NCI-H82 treated with DMSO at 0.1 percent for 48 hours (cell line): ENCODE measurements at regions not wholly inside any gene's neighbourhood (a gene's known extent, or its start where the extent isn't known, plus 50 kb on each side); places are given as distances from the start of the nearest gene placed in this dataset.

ENCODE experiments used
- DNase-seq: peaks from one replicate; lab custom pipeline; 2025; ENCODE audit not compliant: unreplicated experiment; lab: John Stamatoyannopoulos, UW

DNA sequence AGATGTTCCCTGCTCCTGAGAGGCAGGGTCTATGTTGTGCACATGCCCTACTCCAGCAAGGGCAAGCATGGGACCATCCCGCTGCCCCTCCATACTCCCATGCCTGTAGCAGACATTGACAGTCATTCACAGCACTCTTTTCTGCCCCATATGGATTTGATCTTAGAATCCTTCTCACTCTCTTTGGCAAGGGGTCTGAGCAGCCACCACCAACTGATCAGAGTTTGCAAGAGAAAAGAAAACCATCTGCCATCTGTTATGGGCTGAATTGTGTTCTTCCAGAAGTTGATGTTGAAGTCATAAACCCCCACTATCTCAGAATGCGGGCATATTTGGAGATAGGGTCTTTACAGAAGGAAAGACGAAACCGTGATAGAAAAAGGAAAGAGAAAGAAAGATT is 315.1 kb upstream of the CLINT1 start:
- DNase-seq = no peak

DNA sequence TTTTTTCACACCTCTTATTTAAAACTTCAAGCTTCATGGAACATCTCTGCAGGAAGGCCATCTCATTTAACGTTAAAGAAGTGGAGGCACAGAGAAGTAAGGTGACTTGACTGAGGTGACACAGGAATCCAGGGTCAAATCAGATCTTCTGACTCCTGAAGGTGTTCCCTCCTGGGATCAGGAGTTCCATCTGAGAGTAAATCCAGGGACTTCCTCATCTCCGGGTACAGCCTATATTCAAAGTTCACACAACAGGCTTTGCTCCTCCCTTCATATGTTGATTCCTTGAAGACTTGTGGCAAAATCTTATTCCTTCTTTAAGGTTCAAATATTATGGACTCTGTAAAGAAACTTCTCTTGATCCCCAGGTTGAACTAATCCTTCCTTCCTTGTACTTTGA is 313.1 kb upstream of the CLINT1 start:
- no peak for DNase-seq

DNA sequence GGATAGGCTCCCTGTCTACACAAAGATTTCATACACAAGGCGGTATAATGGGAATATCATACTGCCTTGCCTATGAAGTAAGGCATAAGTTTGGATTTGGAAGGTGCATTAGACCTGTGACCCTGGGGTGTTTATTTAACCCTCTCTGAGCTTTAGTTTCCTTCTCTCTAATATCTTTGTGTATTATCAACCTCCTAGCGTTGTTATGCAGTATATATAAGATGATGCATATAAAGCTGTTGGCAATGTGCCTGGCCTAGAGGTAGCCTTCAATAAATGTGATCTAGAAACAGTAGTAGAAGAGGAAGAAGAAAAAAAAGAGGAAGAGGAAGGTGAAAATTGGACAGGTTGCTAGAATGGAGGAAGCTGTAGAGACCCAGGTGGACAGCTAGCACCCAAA is 311.6 kb upstream of the CLINT1 start:
- DNase-seq = no peak

DNA sequence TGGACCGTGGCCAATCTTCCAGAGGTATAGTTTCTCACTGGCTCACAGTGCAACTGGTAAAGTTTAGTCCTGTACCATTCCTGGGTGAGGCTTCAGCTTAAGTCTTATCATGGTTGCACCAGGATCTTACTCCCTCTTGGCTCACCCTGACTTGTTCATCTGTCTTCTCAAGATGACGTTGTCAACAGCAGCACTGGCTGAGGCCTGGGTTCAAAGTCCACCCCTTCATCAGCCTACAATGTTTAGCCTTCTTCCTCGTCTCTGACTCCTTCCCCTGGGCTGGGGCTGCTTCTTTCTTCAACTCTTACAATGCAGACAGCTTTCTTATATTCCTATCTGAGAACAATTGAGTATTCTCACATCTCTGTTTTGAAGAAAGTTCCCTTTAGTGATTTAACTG is 311.1 kb upstream of the CLINT1 start:
- DNase-seq = no peak

DNA sequence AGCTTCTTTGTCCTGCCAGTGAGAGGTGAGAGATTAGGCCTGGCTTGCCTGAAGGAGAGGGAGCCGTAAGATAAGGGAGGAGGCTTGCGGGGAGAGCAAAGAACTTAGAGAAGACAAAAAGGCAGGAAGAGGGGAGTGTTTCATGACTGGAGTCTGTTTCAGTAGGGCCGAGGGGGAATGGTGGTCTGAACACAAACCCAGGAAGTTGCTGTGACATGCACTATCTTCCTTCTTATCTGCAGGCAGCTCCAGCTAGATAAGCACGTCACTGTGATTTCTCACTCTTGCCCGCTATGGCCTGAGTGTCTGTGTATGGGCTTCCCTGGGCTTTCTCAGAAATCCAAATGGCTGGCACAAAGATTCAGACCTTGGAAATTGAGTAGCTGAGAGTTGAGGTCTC is 307.5 kb upstream of the CLINT1 start:
- DNase-seq = no peak

DNA sequence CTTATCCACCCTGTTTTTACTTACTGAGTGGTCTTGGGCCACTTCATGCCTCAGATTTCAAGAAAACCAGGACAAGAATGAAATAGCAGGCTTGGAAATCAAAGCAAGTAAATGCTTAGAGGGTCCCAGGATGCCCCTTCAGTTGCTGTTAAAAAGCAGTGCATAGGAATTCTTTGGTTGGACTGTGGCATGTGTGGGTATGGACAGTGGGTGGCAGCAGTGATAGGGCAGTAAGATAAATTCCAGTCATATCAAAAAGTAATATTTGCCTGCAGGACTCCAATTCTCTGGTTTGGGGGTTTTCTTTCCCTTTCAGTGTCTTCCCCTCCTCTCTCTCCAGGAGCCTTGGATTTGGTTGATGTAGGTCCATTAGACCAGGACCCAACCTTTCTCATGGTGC is 306.7 kb upstream of the CLINT1 start:
- no peak for DNase-seq

DNA sequence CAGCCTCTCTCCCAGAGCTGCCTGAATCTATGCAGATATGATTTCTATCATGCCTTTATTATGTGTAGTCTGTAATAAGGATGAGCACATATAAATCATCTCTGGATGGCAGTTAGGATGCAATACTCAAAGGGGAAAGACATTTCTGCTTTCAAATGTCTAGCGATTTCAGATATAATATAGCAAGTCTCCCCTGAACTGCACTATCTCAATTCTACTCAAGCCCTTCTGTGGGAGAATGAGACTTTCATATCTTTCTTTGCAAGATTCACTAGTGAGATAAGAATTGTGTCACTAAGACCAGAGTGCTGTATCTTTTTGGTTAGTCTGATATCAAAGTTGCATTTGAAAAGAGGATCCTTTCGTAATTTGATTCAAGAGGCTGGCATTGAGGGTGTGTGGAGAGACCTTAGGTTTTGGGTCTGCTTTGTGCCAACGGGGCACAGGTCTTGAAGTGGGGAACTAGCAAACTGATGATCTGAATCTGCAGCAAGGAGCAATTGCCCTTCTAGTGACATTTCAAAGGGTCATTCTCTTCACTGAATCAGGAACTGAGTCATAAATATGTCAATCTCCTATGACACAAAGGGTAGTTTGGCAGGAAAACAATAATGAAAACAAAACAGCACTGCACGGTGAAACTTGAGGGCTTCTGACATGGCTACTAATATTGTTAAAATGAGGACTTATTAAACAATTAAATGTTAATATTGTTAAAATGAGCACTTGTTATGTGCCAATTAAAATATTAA is 305.5 kb upstream of the CLINT1 start:
- no peak for DNase-seq

DNA sequence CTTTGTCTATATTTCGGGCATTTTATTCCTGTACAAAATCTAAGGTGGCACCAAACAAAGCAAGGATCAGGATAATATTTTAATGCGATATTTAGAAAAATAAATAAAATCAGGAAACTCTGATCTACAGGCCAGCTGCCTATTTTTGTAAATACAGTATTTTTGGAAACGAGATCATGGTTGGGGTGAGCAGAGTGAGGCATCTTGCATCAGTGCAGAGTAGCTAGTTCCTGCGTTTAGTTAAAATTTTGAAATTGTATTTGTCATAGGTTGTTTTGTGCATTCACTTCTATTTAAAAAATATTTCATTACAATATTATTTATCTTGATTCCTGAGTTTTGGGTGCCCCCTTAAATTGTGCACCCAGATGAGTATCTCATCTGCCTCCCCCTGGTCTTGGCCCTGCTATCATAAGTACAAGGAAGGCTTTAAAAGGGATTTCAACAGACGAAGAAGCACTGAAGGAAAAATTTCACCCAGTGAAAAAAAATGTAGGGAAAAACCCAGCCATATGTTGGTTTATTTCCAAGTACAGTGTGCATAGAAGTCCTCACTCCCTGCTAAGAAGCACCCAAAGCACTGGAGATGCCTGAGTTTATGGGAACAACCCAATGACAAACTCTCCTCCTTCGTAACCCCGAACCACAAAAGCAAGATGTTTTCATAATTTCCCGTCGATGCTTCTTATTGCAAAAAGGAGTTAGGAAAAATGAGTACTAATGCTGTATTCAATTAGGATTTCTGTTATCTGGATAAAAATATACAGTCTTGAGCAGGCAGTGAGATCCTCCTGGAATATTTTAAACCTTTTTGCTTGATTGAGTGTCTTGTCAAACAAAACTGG is 304.7 kb upstream of the CLINT1 start:
- no peak for DNase-seq

DNA sequence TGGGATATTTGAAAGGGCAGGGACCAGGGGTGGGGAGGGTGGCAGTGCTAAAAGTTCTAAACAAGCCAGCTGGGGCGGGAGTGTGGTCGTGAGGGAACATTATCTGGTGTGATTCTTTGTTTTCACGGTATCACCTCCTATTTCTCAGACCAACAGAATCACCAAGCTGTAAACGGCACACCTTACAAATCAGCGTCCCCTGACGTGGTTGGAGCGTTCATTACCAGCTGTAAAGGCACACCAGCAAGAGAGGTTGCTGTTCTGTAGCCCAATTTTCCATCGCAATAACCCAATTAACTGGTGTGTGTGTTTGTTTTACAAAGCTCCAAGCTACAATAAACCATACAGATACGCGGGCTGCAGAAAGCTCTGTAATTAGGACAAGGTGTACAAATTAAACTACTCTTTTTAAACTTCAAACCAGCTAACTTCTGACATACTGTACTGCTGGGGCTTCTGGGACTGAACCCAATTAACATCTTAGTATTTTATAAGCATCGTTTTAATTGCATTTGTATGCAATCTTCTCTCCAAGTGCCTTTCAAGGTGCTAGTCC is 303.6 kb upstream of the CLINT1 start:
- DNase-seq = no peak

DNA sequence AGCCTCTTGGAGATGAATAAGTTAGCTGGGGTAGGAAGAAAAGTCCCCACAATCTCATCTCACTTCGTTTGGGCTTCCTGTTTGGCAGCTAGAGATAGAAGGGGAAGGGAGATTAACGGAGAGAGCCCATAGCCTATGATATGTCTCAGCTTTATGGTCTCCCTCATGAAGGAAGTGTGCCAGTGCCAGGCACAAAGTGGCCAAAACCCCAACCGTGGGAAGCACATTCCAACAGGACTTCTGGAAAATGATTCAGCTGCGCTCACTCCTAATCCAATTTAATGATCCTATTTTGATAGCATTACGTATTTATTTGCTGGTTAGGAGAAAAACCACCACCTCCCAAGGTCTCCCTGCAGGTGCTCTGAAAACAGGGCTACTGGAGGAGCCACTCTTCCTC is 303.1 kb upstream of the CLINT1 start:
- DNase-seq = peak; percentile 42

DNA sequence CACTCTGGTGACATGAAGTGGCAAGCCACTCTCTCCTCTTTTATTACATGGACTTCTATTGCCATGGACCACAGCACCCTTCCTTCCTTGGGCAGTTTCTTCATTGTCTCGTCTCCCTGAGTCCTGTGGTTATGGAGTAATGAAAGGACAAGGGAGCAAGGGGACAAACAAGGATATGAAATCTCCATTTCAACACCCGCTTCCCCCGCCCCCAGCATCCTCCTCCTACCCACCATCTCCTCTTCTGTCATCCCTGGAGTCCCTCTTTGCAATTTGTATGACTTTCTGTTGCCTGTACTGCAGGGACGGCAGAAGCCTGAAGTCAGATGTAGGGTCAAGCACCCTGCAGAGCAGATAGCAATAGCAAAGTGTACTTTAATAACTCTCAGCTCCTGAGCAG is 300.7 kb upstream of the CLINT1 start:
- DNase-seq = no peak

DNA sequence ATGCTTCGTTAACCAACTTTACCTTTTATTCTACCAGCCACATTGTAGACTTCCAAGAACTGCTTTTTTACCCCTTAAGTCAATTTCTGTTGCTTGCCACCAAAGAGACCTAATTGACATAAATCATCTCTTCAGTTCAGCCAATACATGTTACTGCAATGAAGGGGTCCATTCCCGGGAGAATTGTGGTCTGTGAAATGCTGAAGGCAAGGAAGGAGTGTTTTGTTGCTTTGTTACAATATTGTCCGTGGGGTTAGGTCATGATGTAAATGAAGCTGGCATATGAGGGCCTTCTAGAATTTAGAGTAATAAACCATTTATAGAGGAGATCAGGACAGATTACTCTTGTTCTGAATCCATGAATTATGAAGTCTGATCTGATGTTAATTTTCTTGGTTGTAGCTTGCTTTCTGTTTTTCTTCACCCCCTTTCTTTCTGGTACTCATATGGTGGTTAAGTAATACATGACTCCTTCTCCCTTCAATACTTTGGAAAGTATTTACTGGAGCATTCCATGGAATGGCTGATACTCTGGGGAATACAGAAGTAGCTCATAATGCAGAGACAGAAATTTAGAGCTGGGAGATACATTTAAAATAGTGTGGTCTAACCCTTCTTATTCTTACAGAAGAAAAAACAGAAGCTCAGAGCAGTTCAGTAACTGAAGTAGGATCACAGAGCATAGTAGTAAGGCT is 297.0 kb upstream of the CLINT1 start:
- DNase-seq = no peak

DNA sequence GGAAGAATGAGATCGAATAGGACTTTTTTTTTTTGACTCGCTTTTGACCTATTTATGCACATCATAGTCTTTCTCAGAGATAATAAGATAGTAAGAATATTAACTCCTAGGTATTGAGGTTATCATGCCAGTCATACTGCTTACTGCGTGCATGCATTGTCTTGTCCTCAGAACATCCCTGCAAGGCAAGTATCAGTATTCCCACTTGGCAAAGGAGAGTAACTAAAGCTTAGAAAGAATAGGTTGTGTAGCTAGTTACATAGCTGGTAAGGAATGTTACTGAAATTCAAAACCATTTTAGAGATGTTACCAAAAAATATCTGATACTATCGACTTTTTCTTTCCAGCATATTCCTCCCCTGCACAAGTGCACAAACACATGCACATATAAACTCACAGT is 296.1 kb upstream of the CLINT1 start:
- DNase-seq = no peak

DNA sequence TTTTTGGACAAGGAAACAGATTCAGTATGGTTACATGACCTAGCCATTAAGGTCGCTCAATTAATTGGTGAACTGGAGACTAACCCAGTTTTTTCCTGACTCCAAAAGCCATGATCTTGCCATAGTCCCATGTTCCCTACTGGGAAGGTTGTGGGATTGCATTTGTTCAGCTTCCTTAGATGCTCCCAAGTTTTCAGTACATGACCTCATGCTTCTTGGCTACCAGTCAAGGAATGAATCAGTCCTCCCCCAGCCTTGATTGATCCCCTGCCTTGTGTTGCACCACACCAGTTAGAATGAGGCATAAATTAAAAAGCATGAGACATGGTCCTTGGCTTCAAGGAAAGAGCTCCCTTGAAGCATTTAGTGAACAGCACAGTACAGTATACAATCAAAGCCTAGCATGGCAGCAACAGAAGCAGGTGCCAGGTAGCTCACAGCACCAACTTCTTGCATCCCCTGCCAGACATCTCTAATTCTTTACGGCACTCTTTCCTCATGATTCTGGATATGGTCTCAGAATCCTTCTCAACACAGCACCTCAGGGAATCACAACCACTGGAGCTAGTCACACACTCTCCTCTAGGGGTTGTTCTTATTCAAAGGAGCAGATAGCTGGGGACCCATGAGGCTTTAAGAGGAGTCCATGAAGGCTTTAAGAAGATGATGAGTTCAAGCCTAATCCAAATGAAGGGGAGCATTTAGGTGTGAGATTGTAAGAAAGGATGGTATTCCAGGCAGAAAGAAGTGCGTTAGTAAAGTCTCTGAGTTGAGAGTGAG is 295.5 kb upstream of the CLINT1 start:
- DNase-seq = no peak

DNA sequence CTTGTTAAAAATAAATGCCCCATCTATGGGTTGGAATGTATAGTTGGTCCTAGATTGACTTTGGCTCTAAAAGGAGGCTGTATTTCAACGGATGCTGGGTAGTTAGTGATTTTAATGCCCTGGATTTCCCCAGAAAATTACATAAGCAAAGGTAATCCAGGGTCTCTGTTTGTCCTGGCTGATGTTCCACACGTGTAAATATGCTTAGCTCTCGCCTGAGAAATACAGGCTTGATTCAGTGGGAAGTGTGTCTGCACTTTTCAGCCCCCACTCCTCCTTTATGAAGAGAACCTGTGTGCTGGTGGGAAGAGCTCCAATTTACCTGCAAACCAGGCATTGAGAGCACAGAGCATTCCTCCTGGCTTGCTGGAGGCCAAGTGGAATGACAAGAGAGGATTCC is 294.6 kb upstream of the CLINT1 start:
- DNase-seq = no peak

DNA sequence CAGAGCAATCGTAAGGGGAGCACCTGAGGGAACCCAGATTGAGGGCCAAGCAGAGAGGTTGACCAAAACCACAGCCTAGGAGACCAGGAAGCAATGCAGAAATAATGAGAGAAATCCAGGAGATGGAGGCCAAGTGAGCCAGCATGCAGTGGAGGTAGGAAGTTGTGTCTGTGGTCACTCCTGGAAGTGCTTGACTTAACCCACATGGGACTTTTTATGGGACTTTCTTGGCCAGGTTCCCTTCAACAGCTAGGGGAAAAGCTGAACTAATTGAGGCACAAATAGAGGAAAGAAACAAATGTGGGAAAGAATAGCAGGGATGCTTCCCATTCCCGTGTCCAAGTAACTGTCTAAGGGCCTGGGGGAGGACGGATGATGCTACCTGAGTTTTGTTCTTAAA is 293.2 kb upstream of the CLINT1 start:
- no peak for DNase-seq

DNA sequence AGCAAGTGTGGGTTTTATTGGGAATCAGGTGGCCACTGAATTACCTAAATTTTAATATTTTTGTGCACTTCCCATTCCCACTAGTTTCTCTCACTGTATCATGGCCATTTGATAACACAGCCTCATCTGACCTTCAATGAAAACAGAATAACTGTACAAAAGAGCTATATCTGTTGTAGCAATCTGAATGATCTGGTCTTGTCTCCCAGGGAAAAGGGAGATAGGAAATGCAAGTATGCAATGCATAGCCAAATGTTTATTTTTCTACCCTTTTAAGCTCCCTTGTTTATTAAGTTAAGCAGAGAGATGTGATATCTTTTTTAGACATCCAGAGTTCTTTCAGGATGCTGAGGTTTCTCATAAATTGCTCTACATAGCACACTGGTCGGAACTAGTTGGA is 288.3 kb upstream of the CLINT1 start:
- DNase-seq = no peak

DNA sequence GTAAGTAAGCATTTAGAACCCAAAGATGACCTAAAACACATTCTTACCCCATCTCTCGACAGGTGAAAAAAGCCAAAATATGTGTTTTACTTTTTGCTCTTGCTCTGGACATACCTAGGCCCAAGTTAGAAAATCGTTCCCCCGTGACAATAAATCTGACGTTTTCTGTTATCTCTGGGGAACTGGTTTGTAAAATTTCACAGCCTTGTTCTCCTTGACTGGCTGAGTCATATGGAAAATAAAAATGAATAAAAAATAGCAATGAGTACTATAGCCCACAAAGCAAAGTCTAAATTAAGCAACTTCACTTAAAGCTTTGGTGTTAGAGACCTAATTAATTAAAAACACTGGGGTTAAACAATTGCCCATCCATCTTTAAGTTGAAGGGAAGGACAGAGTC is 286.9 kb upstream of the CLINT1 start:
- no peak for DNase-seq

DNA sequence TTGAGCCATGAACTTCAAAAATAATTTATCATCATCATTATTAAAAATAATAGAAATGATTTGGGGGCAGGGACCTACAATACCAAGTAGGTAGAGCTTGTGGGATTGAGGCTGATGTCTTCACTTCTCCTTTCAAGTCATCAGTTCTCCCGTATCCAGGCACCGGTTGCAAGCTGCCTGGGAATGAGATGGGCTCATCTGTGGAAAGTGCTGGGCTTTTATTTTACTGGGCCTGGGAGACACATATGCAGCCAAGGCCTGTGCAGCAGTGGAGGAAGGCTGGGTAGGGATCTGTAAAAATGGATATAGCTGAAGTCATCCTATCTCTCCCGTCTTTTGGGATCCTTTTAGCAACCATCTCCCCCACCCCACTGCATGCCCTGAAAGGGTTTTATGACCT is 284.1 kb upstream of the CLINT1 start:
- DNase-seq = no peak

DNA sequence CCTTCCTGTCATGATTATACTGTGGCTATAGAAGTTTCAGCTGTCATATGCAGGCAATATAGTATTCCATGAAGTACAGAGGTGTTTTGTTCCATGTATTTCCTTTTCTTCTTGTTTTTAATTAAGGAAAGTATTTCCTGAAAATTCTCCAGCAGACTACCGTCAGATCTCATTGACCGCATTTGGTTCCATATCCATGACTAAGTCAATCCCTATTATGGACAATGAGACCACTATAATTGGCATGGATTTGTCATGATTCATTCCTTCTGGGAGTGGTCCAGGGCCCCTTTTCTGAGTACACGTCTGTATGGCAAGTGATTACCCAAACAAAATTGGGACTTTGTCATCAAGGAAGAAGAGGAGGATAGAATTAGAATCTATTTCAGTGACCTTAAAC is 283.2 kb upstream of the CLINT1 start:
- DNase-seq = no peak
